ENCODE measurements at regions not wholly inside any gene's neighbourhood (a gene's known extent, or its start where the extent isn't known, plus 50 kb on each side); places are given as distances from the start of the nearest gene placed in this dataset.
"Not testable (repeated sequence)": the region's sequence is repeated elsewhere in the genome, so short reads cannot be mapped to it uniquely, and the experiment has no call there.

DNA sequence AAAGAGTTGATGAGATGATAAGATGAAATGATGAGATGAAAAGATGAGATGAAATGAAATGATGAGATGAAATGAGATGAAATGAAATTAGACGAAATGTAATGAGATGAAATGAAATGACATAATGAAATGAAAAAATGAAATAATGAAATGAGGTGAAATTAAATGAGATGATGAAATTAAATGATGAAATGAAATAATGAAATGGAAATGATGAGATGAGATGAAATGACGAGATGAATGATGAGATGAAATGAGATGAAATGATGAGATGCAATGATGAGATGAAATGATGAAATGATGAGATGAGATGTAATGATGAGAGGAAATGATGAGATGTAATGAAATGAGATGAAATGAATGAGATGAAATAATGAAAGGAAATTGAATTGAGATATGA, 339.3 kb upstream of the PLGLB1 start:
- DNase-seq: not testable (repeated sequence)

DNA sequence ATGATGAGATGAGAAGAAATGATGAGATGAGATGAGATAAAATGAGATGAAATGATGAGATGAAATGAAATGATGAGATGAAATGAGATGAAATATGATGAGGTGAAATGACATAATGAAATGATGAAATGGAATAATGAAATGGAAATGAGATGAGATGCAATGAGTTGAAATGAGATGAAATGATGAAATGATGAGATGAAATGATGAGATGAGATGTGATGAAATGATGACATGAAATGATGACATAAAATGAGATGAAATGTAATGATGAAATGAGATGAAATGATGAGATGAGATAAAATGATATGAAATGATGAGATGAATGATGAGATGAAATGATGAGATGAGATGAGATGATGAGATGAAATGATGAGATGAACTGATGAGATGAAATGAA, 340.2 kb upstream of the PLGLB1 start:
- DNase-seq: not testable (repeated sequence)

DNA sequence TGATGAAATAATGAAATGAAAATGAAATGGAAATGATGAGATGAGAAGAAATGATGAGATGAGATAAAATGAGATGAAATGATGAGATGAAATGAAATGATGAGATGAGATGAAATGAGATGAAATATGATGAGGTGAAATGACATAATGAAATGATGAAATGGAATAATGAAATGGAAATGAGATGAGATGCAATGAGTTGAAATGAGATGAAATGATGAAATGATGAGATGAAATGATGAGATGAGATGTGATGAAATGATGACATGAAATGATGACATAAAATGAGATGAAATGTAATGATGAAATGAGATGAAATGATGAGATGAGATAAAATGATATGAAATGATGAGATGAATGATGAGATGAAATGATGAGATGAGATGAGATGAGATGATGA, 342.7 kb upstream of the PLGLB1 start:
- DNase-seq: peak in 1 of 2 donors; percentile 1

DNA sequence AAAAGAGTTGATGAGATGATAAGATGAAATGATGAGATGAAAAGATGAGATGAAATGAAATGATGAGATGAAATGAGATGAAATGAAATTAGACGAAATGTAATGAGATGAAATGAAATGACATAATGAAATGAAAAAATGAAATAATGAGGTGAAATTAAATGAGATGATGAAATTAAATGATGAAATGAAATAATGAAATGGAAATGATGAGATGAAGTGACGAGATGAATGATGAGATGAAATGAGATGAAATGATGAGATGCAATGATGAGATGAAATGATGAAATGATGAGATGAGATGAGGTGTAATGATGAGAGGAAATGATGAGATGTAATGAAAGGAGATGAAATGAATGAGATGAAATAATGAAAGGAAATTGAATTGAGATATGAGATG, 343.4 kb upstream of the PLGLB1 start:
- not testable (repeated sequence) for DNase-seq

DNA sequence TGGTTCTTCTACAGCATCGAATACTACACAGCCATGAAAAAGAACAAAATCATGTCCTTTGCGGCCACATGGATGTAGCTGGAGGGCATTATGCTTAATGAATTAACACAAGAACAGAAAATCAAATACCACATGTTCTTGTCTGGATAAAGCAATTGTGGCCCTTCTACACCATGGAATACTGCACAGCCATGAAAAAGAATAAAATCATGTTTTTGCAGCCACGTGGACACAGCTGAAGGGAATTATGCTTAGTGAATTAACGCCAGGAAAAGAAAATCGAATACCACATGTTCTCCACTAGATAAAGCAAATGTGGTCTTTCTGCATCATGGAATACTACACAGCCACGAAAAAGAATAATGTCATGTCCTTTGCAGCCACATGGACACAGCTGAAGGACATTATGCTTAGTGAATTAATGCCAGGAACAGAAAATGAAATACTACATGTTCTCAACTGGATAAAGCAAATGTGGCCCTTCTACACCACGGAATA, 361.8 kb upstream of the PLGLB2 start:
- DNase-seq: not testable (repeated sequence)

DNA sequence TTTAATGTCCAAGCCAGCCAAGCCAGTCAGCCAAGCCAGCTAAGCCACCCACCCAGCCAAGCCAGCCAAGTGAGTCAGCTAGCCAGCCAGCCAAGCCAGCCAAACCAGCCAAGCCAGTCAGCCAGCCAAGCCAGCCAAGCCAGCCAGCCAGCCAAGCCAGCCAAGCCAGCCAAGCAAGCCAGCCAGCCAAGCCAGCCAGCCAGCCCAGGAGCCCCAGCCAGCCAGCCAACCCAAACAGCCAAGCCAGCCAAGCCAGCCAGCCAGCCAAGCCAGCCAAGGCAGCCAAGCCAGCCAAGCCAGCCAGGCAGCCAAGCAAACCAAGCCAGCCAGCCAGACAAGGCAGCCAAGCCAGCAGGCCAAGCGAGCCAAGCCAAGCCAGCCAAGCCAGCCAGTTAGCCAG, 352.1 kb upstream of the PLGLB2 start:
- DNase-seq: not testable (repeated sequence)

DNA sequence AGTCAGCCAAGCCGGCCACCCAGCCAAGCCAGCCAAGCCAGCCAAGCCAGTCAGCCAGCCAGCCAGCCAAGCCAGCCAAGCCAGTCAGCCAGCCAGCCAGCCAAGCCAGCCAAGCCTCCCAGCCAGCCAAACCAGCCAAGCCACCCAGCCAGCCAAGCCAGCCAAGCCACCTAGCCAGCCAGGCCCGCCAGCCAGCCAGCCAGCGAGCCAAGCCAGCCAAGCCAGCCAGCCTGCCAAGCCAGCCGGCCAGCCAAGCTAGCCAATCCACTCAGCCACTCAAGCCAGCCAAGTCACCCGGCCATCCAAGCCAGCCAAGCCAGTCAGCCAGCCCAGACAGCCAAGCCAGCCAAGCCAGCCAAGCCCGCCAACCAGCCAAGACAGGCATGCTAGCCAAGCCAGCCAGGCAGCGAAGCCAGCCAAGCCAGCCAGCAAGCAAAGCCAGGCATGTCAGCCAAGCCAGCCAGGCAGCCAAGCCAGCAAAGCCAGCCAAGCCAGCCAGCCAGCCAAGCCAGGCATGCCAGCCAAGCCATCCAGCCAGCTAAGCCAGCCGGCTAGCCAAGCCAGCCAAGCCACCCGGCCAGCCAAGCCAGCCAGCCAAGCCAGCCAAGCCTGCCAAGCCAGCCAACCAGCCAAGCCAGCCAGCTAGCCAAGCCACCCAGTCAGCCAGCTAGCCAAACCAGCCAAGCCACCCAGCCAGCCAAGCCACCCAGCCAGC, 351.2 kb upstream of the PLGLB2 start:
- DNase-seq: not testable (repeated sequence)

DNA sequence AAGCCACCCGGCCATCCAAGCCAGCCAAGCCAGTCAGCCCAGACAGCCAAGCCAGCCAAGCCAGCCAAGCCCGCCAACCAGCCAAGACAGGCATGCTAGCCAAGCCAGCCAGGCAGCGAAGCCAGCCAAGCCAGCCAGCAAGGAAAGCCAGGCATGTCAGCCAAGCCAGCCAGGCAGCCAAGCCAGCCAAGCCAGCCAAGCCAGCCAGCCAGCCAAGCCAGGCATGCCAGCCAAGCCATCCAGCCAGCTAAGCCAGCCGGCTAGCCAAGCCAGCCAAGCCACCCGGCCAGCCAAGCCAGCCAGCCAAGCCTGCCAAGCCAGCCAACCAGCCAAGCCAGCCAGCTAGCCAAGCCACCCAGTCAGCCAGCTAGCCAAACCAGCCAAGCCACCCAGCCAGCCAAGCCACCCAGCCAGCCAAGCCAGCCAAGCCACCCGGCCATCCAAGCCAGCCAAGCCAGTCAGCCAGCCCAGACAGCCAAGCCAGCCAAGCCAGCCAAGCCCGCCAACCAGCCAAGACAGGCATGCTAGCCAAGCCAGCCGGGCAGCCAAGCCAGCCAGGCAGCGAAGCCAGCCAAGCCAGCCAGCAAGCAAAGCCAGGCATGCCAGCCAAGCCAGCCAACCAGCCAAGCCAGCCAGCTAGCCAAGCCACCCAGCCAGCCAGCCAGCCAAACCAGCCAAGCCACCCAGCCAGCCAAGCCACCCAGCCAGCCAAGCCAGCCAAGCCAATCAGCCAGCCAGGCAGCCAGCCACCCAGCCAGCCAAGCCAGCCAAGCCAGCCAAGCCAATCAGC, 350.4 kb upstream of the PLGLB2 start:
- DNase-seq: not testable (repeated sequence)

DNA sequence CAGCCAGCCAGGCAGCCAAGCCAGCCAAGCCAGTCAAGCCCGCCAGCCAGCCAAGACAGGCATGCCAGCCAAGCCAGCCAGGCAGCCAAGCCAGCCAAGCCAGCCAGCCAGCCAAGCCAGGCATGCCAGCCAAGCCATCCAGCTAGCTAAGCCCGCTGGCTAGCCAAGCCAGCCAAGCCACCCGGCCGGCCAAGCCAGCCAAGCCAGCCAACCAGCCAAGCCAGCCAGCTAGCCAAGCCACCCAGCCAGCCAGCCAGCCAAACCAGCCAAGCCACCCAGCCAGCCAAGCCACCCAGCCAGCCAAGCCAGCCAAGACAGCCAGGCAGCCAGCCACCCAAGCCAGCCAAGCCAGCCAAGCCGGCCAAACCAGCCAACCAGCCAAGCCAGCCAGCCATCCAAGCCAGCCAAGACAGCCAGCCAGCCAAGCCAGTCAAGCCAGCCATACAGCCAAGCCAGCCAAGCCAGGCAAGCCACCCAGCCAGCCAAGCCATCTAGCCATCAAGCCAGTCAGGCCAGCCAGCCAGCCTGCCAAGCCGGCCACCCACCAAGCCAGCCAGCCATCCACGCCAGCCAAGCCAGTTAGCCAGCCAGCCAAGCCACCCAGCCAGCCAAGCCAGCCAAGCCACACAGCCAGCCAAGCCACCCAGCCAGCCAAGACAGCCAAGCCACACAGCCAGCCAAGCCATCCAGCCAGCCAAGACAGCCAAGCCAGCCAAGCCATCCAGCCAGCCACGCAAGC, 349.2 kb upstream of the PLGLB2 start:
- not testable (repeated sequence) for DNase-seq

DNA sequence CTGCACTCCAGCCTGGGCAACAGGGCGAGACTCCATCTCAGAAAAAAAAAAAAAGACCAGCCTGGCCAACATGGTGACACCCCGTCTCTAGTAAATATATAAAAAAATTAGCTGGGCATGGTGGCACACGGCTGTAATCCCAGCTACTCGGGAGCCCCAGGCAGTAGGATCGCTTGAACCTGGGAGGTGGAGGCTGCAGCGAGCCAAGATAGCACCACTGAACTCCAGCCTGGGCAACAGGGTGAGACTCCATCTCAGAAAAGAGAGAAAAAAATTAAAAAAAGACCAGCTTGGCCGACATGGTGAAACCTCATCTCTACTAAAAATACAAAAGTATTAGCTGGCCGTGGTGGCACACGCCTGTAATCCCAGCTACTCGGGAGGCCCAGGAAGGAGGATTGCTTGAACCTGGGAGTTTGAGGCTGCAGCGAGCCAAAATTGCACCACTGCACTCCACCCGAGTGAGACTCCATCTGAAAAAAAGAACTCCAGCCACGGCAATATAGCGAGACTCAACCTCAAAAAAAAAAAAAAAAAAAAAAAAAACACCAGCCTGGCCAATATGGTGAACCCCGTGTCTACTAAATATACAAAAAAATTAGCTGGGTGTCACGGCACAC, 346.1 kb upstream of the PLGLB2 start:
- no peak for DNase-seq

DNA sequence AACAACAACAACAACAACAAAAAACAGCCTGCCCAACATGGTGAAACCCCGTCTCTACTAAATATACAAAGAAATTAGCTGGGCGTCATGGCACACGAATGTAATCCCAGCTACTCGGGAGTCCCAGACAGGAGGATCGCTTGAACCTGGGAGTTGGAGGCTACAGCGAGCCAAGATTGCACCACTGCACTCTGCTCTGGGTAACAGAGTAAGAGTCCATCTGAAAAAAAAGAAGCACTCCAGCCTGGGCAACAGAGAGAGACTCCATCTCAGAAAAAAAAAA, 344.1 kb upstream of the PLGLB2 start:
- DNase-seq: no peak

DNA sequence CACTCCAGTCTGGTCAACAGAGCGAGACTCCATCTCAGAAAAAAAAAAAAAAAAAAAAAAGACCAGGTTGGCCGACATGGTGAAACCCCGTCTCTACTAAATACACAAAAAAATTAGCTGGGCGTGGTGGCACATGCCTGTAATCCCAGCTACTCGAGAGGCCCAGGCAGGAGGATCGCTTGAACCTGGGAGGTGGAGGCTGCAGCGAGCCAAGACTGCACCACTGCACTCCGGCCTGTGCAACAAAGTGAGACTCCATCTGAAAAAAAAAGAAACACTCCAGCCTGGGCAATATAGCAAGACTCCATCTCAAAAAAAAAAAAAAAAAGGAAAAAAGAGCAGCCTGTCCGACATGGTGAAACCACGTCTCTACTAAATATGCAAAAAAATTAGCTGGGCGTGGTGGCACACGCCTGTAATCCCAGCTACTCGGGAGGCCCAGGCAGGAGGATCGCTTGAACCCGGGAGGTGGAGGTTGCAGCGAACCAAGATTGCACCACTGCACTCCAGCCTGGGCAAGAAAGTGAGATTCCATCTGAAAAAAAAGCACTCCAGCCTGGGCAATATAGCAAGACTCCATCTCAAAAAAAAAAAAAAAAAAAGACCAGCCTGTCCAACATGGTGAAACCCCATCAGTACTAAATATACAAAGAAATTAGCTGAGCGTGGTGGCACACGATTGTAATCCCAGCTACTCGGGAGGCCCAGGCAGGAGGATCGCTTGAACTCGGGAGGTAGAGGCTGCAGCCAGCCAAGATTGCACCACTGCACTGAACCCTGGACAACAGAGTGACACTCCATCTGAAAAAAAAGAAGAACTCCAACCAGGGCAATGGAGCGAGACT, 343.3 kb upstream of the PLGLB2 start:
- DNase-seq: not testable (repeated sequence)

DNA sequence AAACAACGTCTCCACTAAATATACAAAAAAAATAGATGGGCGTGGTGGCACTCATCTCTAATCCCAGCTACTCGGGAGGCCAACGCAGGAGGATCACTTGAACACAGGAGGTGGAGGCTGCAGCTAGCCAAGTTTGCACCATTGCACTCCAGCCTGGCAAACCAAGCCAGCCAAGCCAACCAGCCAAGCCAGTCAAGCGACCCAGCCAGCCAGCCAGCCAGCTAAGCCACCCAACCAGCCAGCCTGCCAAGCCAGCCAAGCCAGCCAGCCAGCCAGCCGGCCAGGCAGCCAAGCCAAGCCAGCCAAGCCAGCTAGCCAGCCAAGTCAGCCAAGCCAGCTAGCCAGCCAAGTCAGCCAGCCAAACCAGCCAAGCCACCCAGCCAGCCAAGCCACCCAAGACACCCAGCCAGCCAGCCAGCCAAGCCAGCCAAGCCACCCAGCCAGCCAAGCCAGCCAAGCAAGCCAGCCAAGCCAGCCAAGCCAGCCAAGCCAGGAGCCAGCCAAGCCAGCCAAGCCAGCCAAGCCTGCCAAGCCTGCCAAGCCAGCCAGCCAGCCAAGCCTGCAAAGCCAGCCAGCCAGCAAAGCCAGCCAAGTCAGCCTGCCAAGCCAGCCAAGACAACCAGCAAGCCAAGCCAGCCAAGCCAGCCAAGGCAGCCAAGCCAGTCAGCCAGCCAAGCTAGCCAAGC, 342.2 kb upstream of the PLGLB2 start:
- DNase-seq: not testable (repeated sequence)

DNA sequence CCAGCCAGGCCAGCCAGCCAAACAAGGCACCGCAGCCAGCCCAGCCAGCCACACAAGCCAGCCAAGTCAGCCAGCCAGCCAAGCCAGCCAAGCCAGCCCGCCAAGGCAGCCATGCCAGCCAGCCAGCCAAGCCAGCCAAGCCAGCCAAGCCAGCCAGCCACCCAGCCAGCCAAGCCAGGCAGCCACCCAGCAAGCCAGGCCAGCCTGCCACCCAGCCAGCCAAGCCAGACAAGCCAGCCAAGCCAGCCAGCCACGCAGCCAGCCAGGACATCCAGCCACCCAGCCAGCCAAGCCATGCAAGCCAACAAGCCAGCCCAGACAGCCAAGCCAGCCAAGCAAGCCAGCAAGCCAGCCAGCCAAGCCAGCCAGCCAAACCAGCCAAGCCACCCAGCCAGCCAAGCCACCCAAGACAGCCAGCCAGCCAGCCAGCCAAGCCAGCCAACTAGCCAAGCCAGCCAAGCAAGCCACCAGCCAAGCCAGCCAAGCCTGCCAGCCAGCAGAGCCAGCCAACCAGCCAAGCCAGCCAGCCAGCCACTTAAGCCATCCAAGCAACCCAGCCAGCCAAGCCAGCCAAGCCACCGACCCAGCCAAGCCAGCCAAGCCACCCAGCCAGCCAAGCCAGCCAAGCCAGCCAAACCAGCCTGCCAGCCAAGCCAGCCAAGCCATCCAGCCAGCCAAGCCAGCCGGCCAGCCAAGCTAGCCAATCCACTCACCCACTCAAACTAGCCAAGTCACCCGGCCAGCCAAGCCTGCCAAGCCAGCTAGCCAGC, 341.3 kb upstream of the PLGLB2 start:
- not testable (repeated sequence) for DNase-seq

DNA sequence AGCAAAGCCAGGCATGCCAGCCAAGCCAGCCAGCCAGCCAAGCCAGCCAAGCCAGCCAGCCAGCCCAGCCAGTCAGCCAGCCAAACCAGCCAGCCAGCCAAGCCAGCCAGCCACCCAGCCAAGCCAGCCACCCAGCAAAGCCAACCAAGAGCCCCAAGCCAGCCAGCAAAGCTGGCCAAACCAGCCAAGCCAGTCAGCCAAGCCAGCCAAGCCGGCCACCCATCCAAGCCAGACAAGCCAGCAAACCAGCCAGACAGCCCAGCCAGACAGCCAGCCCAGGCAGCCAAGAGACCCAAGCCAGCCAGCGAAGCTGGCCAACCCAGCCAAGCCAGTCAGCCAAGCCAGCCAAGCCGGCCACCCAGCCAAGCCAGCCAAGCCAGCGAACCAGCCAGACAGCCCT, 338.3 kb upstream of the PLGLB2 start:
- not testable (repeated sequence) for DNase-seq

DNA sequence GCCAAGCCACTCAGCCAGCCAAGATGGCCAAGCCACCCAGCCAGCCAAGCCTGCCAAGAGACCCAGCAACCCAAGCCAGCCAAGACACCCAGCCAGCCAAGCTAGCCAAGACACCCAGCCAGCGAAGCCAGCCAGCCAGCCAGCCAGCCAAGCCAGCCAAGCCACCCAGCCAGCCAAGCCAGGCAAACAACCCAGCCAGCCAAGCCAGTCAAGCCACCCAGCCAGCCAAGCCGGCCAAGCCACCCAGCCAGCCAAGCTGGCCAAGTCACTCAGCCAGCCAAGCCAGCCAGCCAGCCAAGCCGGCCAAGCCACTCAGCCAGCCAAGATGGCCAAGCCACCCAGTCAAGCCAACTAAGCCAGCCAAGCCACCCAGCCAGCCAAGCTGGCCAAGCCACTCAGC, 337.5 kb upstream of the PLGLB2 start:
- DNase-seq: not testable (repeated sequence)

DNA sequence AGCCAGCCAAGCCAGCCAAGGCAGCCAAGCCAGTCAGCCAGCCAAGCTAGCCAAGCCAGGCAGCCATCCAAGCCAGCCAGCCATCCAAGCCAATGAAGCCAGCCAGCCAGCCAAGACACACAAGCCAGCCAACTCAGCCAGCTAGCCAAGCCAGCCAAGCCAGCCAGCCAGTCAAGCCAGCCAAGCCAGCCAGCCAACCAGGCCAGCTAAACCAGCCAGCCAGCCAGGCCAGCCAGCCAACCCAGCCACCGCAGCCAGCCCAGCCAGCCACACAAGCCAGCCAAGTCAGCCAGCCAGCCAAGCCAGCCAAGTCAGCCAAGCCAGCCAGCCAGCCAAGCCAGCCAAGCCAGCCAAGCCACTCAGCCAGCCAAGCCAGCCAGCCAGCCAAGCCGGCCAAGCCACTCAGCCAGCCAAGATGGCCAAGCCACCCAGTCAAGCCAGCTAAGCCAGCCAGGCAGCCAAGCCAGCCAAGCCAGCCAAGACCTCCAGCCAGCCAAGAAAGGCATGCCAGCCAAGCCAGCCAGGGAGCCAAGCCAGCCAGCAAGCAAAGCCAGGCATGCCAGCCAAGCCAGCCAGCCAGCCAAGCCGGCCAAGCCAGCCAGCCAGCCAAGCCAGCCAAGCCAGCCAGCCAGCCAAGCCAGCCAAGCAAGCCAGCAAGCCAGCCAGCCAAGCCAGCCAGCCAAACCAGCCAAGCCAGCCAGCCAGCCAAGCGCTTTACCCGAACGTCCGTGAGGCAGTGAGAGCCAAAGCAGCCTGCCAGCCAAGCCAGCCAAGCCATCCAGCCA, 335.7 kb upstream of the PLGLB2 start:
- not testable (repeated sequence) for DNase-seq

DNA sequence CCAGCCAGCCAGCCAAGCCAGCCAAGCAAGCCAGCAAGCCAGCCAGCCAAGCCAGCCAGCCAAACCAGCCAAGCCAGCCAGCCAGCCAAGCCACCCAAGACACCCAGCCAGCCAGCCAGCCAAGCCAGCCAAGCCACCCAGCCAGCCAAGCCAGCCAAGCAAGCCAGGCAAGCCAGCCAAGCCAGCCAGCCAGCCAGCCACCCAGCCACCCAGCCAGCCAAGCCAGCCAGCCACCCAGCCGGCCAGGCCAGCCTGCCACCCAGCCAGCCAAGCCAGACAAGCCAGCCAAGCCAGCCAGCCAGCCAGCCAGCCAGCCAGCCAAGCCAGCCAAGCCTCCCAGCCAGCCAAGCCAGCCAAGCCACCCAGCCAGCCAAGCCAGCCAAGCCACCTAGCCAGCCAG, 333.6 kb upstream of the PLGLB2 start:
- DNase-seq: not testable (repeated sequence)

DNA sequence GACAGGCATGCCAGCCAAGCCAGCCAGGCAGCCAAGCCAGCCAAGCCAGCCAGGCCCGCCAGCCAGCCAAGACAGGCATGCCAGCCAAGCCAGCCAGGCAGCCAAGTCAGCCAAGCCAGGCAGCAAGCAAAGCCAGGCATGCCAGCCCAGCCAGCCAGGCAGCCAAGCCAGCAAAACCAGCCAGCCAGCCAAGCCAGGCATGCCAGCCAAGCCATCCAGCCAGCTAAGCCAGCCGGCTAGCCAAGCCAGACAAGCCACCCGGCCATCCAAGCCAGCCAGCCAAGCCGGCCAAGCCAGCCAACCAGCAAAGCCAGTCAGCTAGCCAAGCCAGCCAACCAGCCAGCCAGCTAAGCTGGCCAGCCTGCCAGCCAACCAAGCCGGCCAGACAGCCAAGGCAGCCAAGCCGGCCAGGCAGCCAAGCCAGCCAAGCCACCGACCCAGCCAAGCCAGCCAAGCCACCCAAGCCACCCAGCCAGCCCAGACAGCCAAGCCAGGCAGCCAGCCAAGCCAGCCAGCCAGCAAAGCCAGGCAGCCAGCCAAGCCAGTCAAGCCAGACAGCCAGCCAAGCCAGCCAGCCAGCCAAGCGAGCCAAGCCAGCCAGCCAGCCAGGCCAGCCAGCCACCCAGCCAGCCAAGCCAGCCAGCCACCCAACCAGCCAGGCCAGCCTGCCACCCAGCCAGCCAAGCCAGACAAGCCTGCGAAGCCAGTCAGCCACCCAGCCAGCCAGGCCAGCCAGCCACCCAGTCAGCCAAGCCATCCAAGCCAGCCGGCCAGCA, 332.9 kb upstream of the PLGLB2 start:
- DNase-seq: not testable (repeated sequence)
